ENCODE measurements at regions not wholly inside any gene's neighbourhood (a gene's known extent, or its start where the extent isn't known, plus 50 kb on each side); places are given as distances from the start of the nearest gene placed in this dataset.

- no peaks in the 10 kb centered on the region for H3K36me3 ChIP-seq
- peak; percentile 42 for ATAC-seq
- H3K27me3 ChIP-seq = no peaks in the 10 kb centered on the region
- no peak overlapping the region for H3K4me3 ChIP-seq
- 49 to 66% methylated on average over 7 of the region's 11 CpGs for WGBS, 2 donors (ENCODE audit: low coverage in 1 of 2)
- no peaks in the 10 kb centered on the region for H3K9me3 ChIP-seq
- H3K4me1 ChIP-seq = peaks cover 0 to 4% (median 3%) of the 10 kb centered on the region in 3 donors
- no peak for TF ChIP-seq POLR2A (IDR thresholded peaks at IDR 0.05)
- no peak for TF ChIP-seq EP300 (IDR thresholded peaks at IDR 0.05)
- TF ChIP-seq CTCF (IDR thresholded peaks at IDR 0.05) = no peak
- no peak for TF ChIP-seq POLR2AphosphoS5 (IDR thresholded peaks at IDR 0.05)
- peak overlapping the region in 3 of 4 donors; percentile 10 to 37 (median 18) for H3K27ac ChIP-seq
These were observed 117.5 kb downstream of the DDX1 start for GRCh38 chr2:15708865-15709820.

- WGBS, 2 donors (ENCODE audit: low coverage in 1 of 2) = 95 to 100% methylated on average over 3 to 4 of the region's 4 CpGs
- ATAC-seq = no peak
- no peaks in the 10 kb centered on the region for H3K4me1 ChIP-seq
These were observed 119.6 kb downstream of the DDX1 start for GRCh38 chr2:15711126-15711860.

GRCh38 chr2:15712551-15713342 is 121.1 kb downstream of the DDX1 start:
- no peaks in the 10 kb centered on the region for H3K36me3 ChIP-seq
- 75 to 79% methylated on average over 7 of the region's 7 CpGs for WGBS, 2 donors (ENCODE audit: low coverage in 1 of 2)
- no peak for ATAC-seq
- no peak overlapping the region for H3K27ac ChIP-seq
- no peaks in the 10 kb centered on the region for H3K9me3 ChIP-seq
- no peak for TF ChIP-seq POLR2A (IDR thresholded peaks at IDR 0.05)
- TF ChIP-seq POLR2AphosphoS5 (IDR thresholded peaks at IDR 0.05) = no peak
- no peak for TF ChIP-seq EP300 (IDR thresholded peaks at IDR 0.05)
- no peak for TF ChIP-seq CTCF (IDR thresholded peaks at IDR 0.05)
- H3K4me3 ChIP-seq = no peak overlapping the region
- H3K4me1 ChIP-seq = no peaks in the 10 kb centered on the region
- no peaks in the 10 kb centered on the region for H3K27me3 ChIP-seq

More at GRCh38 chr2:15711126-15711860, 119.6 kb downstream of the DDX1 start:
- H3K4me3 ChIP-seq = no peak overlapping the region
- no peaks in the 10 kb centered on the region for H3K9me3 ChIP-seq
- H3K27ac ChIP-seq = no peak overlapping the region
- no peaks in the 10 kb centered on the region for H3K27me3 ChIP-seq
- no peaks in the 10 kb centered on the region for H3K36me3 ChIP-seq
- TF ChIP-seq CTCF (IDR thresholded peaks at IDR 0.05) (no peak), EP300 (IDR thresholded peaks at IDR 0.05) (no peak)

- Histone ChIP-seq H3K27me3 (no peaks in the 10 kb centered on the region), H3K4me3 (no peak overlapping the region), H3K27ac (no peak overlapping the region), H3K36me3 (no peaks in the 10 kb centered on the region), H3K9me3 (no peaks in the 10 kb centered on the region), H3K4me1 (no peaks in the 10 kb centered on the region)
- no peak for TF ChIP-seq POLR2AphosphoS5 (IDR thresholded peaks at IDR 0.05)
- TF ChIP-seq EP300 (IDR thresholded peaks at IDR 0.05) = no peak
- TF ChIP-seq POLR2A (IDR thresholded peaks at IDR 0.05) = no peak
- TF ChIP-seq CTCF (IDR thresholded peaks at IDR 0.05) = no peak
- no peak for ATAC-seq
- 35 to 60% methylated on average over 4 of the region's 4 CpGs for WGBS, 2 donors (ENCODE audit: low coverage in 1 of 2)
These were observed 121.8 kb downstream of the DDX1 start for GRCh38 chr2:15713475-15713874.
